Naive thymus-derived CD8-positive, alpha-beta T cell (primary cell): ENCODE measurements at regions not wholly inside any gene's neighbourhood (a gene's known extent, or its start where the extent isn't known, plus 50 kb on each side); places are given as distances from the start of the nearest gene placed in this dataset.
"Not testable (repeated sequence)": the region's sequence is repeated elsewhere in the genome, so short reads cannot be mapped to it uniquely, and the experiment has no call there.

Experiments used
- ATAC-seq, 2 donors: fragments of 150-1000 bp; cut with Tn5 transposase in 1 of 2; sonication (Bioruptor Pico), chemical (Tn5 transposase) in 1 of 2; 1 replicate in 1 of 2; 2 replicates in 1 of 2; pipeline ENCODE4 v1.10.0; 2021; ENCODE audit warnings: mild to moderate bottlenecking in 2 of 2, moderate library complexity in 2 of 2
- POLR2A ChIA-PET: fragments of 350-600 bp; sonication (Branson Sonifier 250); formaldehyde crosslinking; loops from one replicate; lab custom pipeline; 2021; ENCODE audit warnings: antibody characterized with exemption; lab: Charles Lee
- DNase-seq, 10 donors: peaks; one replicate each; pipeline versions ENCODE4 v3.0.0 to v3.0.0-alpha.2; 2020 to 2022
- H3K27ac Mint-ChIP-seq, 10 donors: one replicate each; pipeline ENCODE4 v1.8.0; 2020 to 2022; ENCODE audit warnings: mild to moderate bottlenecking in 10 of 10, mixed read lengths in 10 of 10, moderate library complexity in 4 of 10, inconsistent platforms in 1 of 10
- H3K27me3 Mint-ChIP-seq, 5 donors: one replicate each; pipeline ENCODE4 v1.8.0; 2021 to 2022; ENCODE audit warnings: mixed read lengths in 5 of 5
- H3K36me3 Mint-ChIP-seq, 3 donors: one replicate each; pipeline ENCODE4 v1.8.0; 2020 to 2022; ENCODE audit warnings: mixed read lengths in 3 of 3, mild to moderate bottlenecking in 2 of 3, inconsistent platforms in 1 of 3
- H3K4me1 Mint-ChIP-seq, 4 donors: one replicate each; pipeline ENCODE4 v1.8.0; 2021 to 2022; ENCODE audit warnings: mixed read lengths in 4 of 4
- H3K4me3 Mint-ChIP-seq, 10 donors: one replicate each; pipeline ENCODE4 v1.8.0; 2020 to 2022; ENCODE audit warnings: mild to moderate bottlenecking in 10 of 10, mixed read lengths in 10 of 10, moderate library complexity in 6 of 10, inconsistent platforms in 1 of 10
- H3K9me3 Mint-ChIP-seq, 9 donors: one replicate each; pipeline ENCODE4 v1.8.0; 2020 to 2022; ENCODE audit warnings: mixed read lengths in 9 of 9, mild to moderate bottlenecking in 3 of 9, inconsistent platforms in 1 of 9, moderate library complexity in 1 of 9

- no peaks in the 10 kb centered on the region for H3K36me3 Mint-ChIP-seq
- DNase-seq = no peak
- ATAC-seq = no peak
- peaks cover 0 to 2% (median 0%) of the 10 kb centered on the region in 4 donors for H3K4me1 Mint-ChIP-seq
- no peak overlapping the region for H3K4me3 Mint-ChIP-seq
- H3K27ac Mint-ChIP-seq = no peak overlapping the region
- peaks cover 4 to 34% (median 8%) of the 10 kb centered on the region in 5 donors for H3K27me3 Mint-ChIP-seq
- H3K9me3 Mint-ChIP-seq = no peaks in the 10 kb centered on the region
- POLR2A ChIA-PET = no interaction called here
These were observed 219.0 kb downstream of the SREK1 start for GRCh38 chr5:66363097-66363496.

- ATAC-seq (no peak), DNase-seq (no peak)
- H3K4me1 Mint-ChIP-seq = peaks cover 0 to 2% (median 0%) of the 10 kb centered on the region in 4 donors
- POLR2A ChIA-PET = no interaction called here
- no peaks in the 10 kb centered on the region for H3K36me3 Mint-ChIP-seq
- H3K27ac Mint-ChIP-seq = no peak overlapping the region
- H3K4me3 Mint-ChIP-seq = no peak overlapping the region
- no peaks in the 10 kb centered on the region for H3K9me3 Mint-ChIP-seq
- peaks cover 4 to 43% (median 8%) of the 10 kb centered on the region in 5 donors for H3K27me3 Mint-ChIP-seq
These were observed 220.1 kb downstream of the SREK1 start for GRCh38 chr5:66364186-66364585.

GRCh38 chr5:66365981-66366380, 221.9 kb downstream of the SREK1 start:
- peaks cover 0 to 2% (median 0%) of the 10 kb centered on the region in 4 donors for H3K4me1 Mint-ChIP-seq
- peaks cover 4 to 43% (median 10%) of the 10 kb centered on the region in 5 donors for H3K27me3 Mint-ChIP-seq
- H3K36me3 Mint-ChIP-seq = no peaks in the 10 kb centered on the region
- H3K27ac Mint-ChIP-seq = no peak overlapping the region
- no peak overlapping the region for H3K4me3 Mint-ChIP-seq
- H3K9me3 Mint-ChIP-seq = no peaks in the 10 kb centered on the region
- no peak for ATAC-seq
- POLR2A ChIA-PET = no interaction called here
- no peak for DNase-seq

- H3K4me3 Mint-ChIP-seq = no peak overlapping the region
- no peaks in the 10 kb centered on the region for H3K36me3 Mint-ChIP-seq
- ATAC-seq = no peak
- peaks cover 0 to 2% (median 0%) of the 10 kb centered on the region in 4 donors for H3K4me1 Mint-ChIP-seq
- H3K27me3 Mint-ChIP-seq = peaks cover 0 to 32% (median 6%) of the 10 kb centered on the region in 5 donors
- DNase-seq = no peak
- no peak overlapping the region for H3K27ac Mint-ChIP-seq
- no peaks in the 10 kb centered on the region for H3K9me3 Mint-ChIP-seq
- POLR2A ChIA-PET = no interaction called here
These were observed 223.9 kb downstream of the SREK1 start for GRCh38 chr5:66367814-66368541.

GRCh38 chr5:66368811-66369210, 224.7 kb downstream of the SREK1 start:
- no peaks in the 10 kb centered on the region for H3K9me3 Mint-ChIP-seq
- H3K36me3 Mint-ChIP-seq = no peaks in the 10 kb centered on the region
- POLR2A ChIA-PET = no interaction called here
- H3K27me3 Mint-ChIP-seq = peaks cover 0 to 26% (median 3%) of the 10 kb centered on the region in 5 donors
- ATAC-seq = no peak
- peaks cover 0 to 2% (median 0%) of the 10 kb centered on the region in 4 donors for H3K4me1 Mint-ChIP-seq
- H3K27ac Mint-ChIP-seq = no peak overlapping the region
- H3K4me3 Mint-ChIP-seq = no peak overlapping the region
- DNase-seq = no peak

GRCh38 chr5:66377747-66378146, 218.4 kb upstream of the MAST4 start:
- peaks cover 5 to 30% (median 11%) of the 10 kb centered on the region in 5 donors for H3K27me3 Mint-ChIP-seq
- peaks cover 0 to 27% (median 0%) of the 10 kb centered on the region in 3 donors for H3K36me3 Mint-ChIP-seq
- no peak overlapping the region for H3K27ac Mint-ChIP-seq
- H3K9me3 Mint-ChIP-seq = peaks cover 0 to 24% (median 11%) of the 10 kb centered on the region in 9 donors
- POLR2A ChIA-PET = no interaction called here
- ATAC-seq (no peak), DNase-seq (no peak)
- H3K4me3 Mint-ChIP-seq = no peak overlapping the region
- H3K4me1 Mint-ChIP-seq = no peaks in the 10 kb centered on the region

GRCh38 chr5:66378407-66378806, 217.8 kb upstream of the MAST4 start:
- H3K9me3 Mint-ChIP-seq = peaks cover 0 to 24% (median 11%) of the 10 kb centered on the region in 9 donors
- peaks cover 0 to 27% (median 0%) of the 10 kb centered on the region in 3 donors for H3K36me3 Mint-ChIP-seq
- no peak overlapping the region for H3K4me3 Mint-ChIP-seq
- DNase-seq (no peak), ATAC-seq (no peak)
- POLR2A ChIA-PET = interaction anchor here (0.6 kb wide), 1 partner anchor 246 kb away, joined by 3 read pairs; no protein-coding TSS in a partner anchor
- H3K4me1 Mint-ChIP-seq = no peaks in the 10 kb centered on the region
- no peak overlapping the region for H3K27ac Mint-ChIP-seq
- H3K27me3 Mint-ChIP-seq = peaks cover 5 to 30% (median 11%) of the 10 kb centered on the region in 5 donors

- DNase-seq (no peak), ATAC-seq (no peak)
- Mint-ChIP-seq H3K36me3 (peaks cover 0 to 27% (median 0%) of the 10 kb centered on the region in 3 donors), H3K4me3 (no peak overlapping the region), H3K27ac (no peak overlapping the region), H3K27me3 (peaks cover under 1 to 16% (median 9%) of the 10 kb centered on the region in 5 donors), H3K9me3 (peaks cover 0 to 32% (median 13%) of the 10 kb centered on the region in 9 donors), H3K4me1 (no peaks in the 10 kb centered on the region)
- POLR2A ChIA-PET = no interaction called here
These were observed 214.0 kb upstream of the MAST4 start for GRCh38 chr5:66382152-66382551.

- H3K4me3 Mint-ChIP-seq, H3K9me3 Mint-ChIP-seq, ATAC-seq, H3K36me3 Mint-ChIP-seq, POLR2A ChIA-PET, H3K4me1 Mint-ChIP-seq, H3K27ac Mint-ChIP-seq, DNase-seq: not testable (repeated sequence)
- H3K27me3 Mint-ChIP-seq = peaks cover 5 to 37% (median 23%) of the 10 kb centered on the region in 5 donors
These were observed 191.0 kb upstream of the MAST4 start for GRCh38 chr5:66405145-66405544.

GRCh38 chr5:66406761-66407336, 189.3 kb upstream of the MAST4 start:
- Mint-ChIP-seq H3K4me1 (no peaks in the 10 kb centered on the region), H3K36me3 (peaks cover 0 to 5% (median 0%) of the 10 kb centered on the region in 3 donors), H3K4me3 (no peak overlapping the region), H3K9me3 (peaks cover 0 to 18% (median 0%) of the 10 kb centered on the region in 9 donors), H3K27ac (no peak overlapping the region), H3K27me3 (peaks cover 5 to 37% (median 23%) of the 10 kb centered on the region in 5 donors)
- no peak for ATAC-seq
- POLR2A ChIA-PET = no interaction called here
- no peak for DNase-seq

- POLR2A ChIA-PET = no interaction called here
- Mint-ChIP-seq H3K27me3 (peaks cover 3 to 36% (median 18%) of the 10 kb centered on the region in 5 donors), H3K36me3 (peaks cover 0 to 5% (median 0%) of the 10 kb centered on the region in 3 donors), H3K27ac (no peak overlapping the region), H3K9me3 (peaks cover 0 to 18% (median 0%) of the 10 kb centered on the region in 9 donors), H3K4me1 (no peaks in the 10 kb centered on the region), H3K4me3 (no peak overlapping the region)
- DNase-seq = no peak
- ATAC-seq = no peak
These were observed 188.4 kb upstream of the MAST4 start for GRCh38 chr5:66407765-66408164.

GRCh38 chr5:66408576-66408975, 187.6 kb upstream of the MAST4 start:
- Mint-ChIP-seq H3K36me3 (peaks cover 0 to 5% (median 0%) of the 10 kb centered on the region in 3 donors), H3K4me1 (no peaks in the 10 kb centered on the region), H3K9me3 (peaks cover 0 to 18% (median 0%) of the 10 kb centered on the region in 9 donors), H3K4me3 (no peak overlapping the region), H3K27ac (no peak overlapping the region), H3K27me3 (peaks cover 3 to 27% (median 13%) of the 10 kb centered on the region in 5 donors)
- ATAC-seq (no peak), DNase-seq (no peak)
- POLR2A ChIA-PET = no interaction called here

GRCh38 chr5:66410122-66410521, 186.1 kb upstream of the MAST4 start:
- no peak overlapping the region for H3K27ac Mint-ChIP-seq
- peaks cover 0 to 9% (median 0%) of the 10 kb centered on the region in 9 donors for H3K9me3 Mint-ChIP-seq
- H3K27me3 Mint-ChIP-seq = peaks cover 3 to 20% (median 15%) of the 10 kb centered on the region in 5 donors
- POLR2A ChIA-PET = no interaction called here
- DNase-seq = no peak
- H3K36me3 Mint-ChIP-seq = no peaks in the 10 kb centered on the region
- H3K4me3 Mint-ChIP-seq = no peak overlapping the region
- ATAC-seq = no peak
- no peaks in the 10 kb centered on the region for H3K4me1 Mint-ChIP-seq
